ENCODE measurements at regions not wholly inside any gene's neighbourhood (a gene's known extent, or its start where the extent isn't known, plus 50 kb on each side); places are given as distances from the start of the nearest gene placed in this dataset.
"Not testable (repeated sequence)": the region's sequence is repeated elsewhere in the genome, so short reads cannot be mapped to it uniquely, and the experiment has no call there.

GRCh38 chr5:113652161-113652560 lies 138.7 kb downstream of the YTHDC2 start:
- no peak for DNase-seq

DNA sequence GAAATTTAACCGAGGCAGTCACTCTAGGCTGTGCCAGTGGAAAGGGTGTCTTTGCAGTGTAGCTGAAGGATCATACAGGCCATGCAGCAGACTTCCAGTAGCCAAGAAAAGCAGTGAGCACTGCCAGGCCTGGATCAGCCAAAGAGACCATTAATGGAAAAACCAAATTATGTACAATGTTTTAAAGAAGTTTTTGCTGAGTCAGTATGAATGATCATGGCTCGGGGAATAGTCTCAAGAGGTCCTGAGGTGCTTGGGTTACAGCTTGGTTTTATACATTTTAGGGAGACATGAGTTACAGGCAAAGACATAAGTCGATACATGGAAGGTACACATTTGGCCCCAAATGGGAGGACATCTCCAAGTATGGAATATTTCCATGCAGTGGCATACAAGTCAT lies 141.3 kb downstream of the YTHDC2 start:
- no peak for DNase-seq

- DNase-seq = no peak
Observed at GRCh38 chr5:113660206-113660605, 146.7 kb downstream of the YTHDC2 start.

DNA sequence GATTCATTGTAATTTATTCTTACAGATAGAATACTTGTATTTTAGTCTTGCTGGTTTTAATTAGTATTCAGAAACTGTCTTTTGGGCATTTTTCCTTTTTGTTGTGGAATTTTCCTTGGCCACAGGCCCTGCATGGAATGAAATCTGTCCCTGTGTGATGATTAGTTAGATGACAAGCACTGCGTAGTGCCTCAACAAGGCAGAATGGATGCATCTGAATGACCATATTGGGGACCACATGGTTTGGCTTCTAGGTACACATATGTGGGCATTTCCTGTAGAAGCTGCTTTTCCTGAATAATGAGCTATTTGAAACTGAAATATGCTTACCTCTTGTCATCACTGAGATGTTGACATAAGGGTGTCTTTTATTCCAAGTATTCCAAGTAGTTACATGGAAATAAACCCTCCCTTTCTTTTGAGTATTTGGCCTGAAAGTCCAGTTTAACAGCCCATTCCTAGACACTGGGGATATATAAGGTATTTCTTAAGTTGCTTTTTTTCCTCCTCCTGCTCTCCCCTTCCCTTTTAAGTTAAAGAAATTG lies 147.3 kb downstream of the YTHDC2 start:
- DNase-seq = no peak

GRCh38 chr5:113663879-113664541 lies 150.5 kb downstream of the YTHDC2 start:
- no peak for DNase-seq

- DNase-seq = no peak
Observed at GRCh38 chr5:113673041-113673440, 159.5 kb downstream of the YTHDC2 start.

- DNase-seq = no peak
Observed at GRCh38 chr5:113675166-113675565, 161.7 kb downstream of the YTHDC2 start.

DNA sequence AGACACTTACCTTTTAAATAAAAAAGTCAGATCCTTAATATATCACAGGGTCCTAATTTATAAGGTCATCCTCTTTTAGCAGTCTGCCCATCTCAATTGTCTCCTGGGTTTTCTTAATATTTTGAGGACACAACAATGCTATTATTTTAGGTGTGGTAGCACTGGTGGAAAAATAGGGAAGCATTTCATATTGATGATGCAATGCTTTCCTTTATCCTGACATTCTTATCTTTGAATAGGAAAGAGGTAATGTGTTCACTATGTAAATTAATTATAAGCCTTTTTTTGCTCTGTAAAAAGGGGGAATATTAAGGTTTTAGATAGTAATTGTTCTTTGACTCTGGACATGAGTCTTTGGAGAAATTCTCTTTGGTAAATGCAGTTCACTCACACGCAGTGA lies 164.7 kb downstream of the YTHDC2 start:
- DNase-seq = no peak

- DNase-seq = no peak
Observed at GRCh38 chr5:113678924-113679575, 165.6 kb downstream of the YTHDC2 start.

- no peak for DNase-seq
Observed at GRCh38 chr5:113680534-113680933, 167.0 kb downstream of the YTHDC2 start.

GRCh38 chr5:113682497-113683136 lies 169.1 kb downstream of the YTHDC2 start:
- DNase-seq = no peak

- no peak for DNase-seq
Observed at GRCh38 chr5:113683211-113683610, 169.7 kb downstream of the YTHDC2 start.

DNA sequence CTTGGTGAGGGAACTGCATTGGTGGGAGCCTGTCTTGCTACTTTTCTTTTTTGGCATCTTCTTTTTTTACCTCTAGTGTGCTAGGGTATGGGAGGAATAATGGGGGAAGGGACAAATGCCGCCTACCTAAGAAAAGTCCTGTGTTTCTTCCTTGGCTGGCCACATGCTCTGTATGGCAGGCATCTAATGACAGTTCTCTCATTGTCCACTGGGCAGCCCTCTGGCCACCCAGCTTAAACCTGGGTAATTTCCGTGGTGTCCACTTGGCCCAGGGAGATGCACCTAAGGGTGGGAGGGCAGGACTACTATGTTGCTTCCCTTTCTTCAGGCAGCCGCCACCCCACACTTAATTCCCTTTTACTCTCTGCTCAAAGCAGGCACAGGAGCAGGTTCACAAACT lies 173.1 kb downstream of the YTHDC2 start:
- no peak for DNase-seq

- no peak for DNase-seq
Observed at GRCh38 chr5:113689647-113690046, 176.2 kb downstream of the YTHDC2 start.

DNA sequence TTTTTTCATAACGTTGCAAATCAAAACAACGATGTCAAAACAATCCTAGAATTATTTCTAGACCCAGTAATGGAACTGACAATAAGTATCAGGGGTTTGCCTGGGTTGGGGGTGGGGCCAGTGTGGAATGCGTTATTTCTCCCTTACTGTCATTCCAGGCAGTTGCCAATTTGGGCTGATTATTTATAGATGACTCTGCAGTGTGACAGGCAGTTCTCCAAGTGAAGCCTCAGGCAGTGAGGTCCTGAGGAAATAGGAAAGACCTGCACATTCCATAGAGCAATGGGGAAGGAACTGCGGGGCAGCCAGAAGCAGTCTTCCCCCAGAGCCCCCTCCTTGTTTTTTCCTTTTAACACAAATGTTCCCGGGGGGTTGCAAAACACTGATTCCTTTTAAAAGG lies 179.0 kb downstream of the YTHDC2 start:
- DNase-seq = no peak

GRCh38 chr5:113692891-113693457 lies 179.5 kb downstream of the YTHDC2 start:
- no peak for DNase-seq

GRCh38 chr5:113693701-113694100 lies 180.2 kb downstream of the YTHDC2 start:
- DNase-seq = no peak

DNA sequence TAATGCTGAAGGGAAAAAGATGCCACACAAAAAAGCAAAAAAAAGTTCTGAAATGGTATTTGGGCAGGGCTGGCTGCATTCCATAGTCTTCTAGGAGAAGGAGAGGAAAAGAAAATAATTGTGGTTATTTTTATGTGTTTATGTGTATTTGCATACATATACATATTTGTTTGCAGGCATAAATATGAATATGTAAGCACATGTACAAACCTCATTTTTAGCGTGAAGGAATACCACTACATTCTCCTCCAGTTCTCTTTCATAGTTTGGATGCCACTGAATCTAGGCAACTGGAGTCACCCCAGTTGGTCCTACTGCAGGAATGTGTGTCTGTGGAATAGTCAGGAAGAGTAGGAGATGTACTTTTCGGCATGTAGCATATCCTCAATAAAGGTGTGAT lies 181.1 kb downstream of the YTHDC2 start:
- DNase-seq = no peak

DNA sequence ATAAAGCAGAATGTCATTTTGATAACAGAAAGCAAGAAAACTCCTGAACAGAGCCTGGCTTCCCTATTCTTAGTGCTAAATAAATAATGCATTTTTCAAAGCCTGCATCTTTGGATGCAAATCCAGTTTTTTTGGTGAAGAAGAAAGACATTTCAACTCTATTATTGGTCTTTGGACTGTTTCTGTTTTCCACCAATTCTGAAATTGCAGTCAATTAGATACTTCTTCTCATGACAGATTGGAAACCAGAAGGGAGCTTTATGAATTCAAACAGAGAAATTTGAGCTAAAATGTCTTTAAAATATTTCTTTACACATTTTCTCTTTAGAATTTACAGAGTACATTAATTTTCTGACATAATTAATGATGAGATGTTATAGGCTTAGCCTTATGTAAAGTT lies 189.8 kb downstream of the YTHDC2 start:
- DNase-seq = no peak

DNA sequence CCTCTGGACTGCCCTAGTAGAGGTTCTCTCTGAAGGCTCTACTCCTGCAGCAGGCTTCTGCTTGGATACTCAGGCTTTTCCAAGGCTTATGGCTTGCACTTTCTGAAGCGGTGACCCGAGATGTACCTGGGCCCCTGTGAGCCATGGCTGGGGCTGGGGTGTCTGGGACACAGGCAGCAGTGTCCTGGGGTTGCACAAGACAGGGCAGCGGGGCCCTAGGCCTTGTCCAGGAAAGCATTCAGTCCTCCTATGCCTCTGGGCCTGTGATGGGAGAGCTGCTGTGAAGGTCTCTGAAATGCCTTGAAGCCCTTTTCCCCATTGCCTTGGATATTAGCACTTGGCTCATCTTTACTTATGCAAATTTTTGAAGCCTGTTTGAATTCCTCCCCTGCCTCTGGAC lies 192.2 kb downstream of the YTHDC2 start:
- DNase-seq = no peak

GRCh38 chr5:113713051-113713450 lies 199.6 kb downstream of the YTHDC2 start:
- DNase-seq = no peak

- DNase-seq = not testable (repeated sequence)
Observed at GRCh38 chr5:113715921-113716320, 202.4 kb downstream of the YTHDC2 start.

DNA sequence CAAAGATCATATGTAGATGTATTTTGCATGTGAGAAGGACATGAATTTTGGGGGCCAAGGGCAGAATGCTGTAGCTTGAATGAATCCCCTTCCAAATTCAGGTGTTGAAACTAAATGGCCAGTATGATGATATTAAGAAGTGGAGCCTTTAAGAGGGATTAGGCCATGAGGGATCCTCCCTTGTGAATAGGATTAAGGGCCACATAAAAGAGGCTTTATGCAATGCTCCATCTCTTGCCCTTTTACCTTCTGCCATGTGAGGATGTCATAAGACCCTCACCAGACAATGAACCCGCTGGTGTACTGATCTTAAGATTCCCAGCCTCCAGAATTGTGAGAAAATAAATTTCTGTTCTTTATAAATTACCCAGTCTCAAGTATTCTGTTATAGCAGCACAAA lies 206.1 kb downstream of the YTHDC2 start:
- no peak for DNase-seq

DNA sequence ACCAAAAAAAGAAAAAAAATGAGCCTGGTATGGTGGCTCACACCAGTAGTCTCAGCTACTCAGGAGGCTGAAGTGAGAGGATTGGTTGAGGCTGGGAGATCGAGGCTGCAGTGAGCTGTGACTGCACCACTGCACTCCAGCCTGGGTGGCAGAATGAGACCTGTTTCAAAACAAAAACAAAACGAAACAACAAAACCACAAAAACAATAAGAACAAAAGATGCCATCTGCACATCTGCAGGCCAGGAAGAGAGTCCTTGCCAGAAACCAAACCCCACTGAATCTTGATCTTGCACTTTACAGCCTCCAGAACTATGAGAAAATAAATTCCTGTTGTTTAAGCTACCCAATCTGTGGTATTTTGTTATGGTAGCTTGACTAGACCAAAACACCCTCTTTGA lies 207.7 kb downstream of the YTHDC2 start:
- no peak for DNase-seq
